OCI-LY3 (cell line): ENCODE measurements at regions not wholly inside any gene's neighbourhood (a gene's known extent, or its start where the extent isn't known, plus 50 kb on each side); places are given as distances from the start of the nearest gene placed in this dataset.

Experiments used
- H2AFZ ChIP-seq: fragments of 200-600, 300-600 bp; shearing (Covaris generic); 2 replicates; pipeline ENCODE4 v1.6.0; 2014; ENCODE audit warnings: antibody characterized with exemption, low read depth, low read length
- H3K27ac ChIP-seq: fragments of 200-600, 300-600 bp; sonication (generic); 2 replicates; pipeline ENCODE4 v1.5.1; 2014; ENCODE audit warnings: mild to moderate bottlenecking, low read length, moderate library complexity, mixed read lengths
- H3K27me3 ChIP-seq: fragments of 200-600, 300-600 bp; sonication (generic); 2 replicates; pipeline ENCODE4 v1.6.1; 2014; ENCODE audit warnings: low read depth, low read length, mixed read lengths
- H3K36me3 ChIP-seq: fragments of 200-600, 300-600 bp; sonication (generic); replicated peaks from 2 replicates; pipeline ENCODE3; 2014; ENCODE audit warnings: low read depth, low read length, mixed read lengths
- H3K4me1 ChIP-seq: fragments of 300-600, 200-600 bp; sonication (generic); 2 replicates; pipeline ENCODE4 v1.6.1; 2014; ENCODE audit warnings: low read length, mixed read lengths
- H3K4me2 ChIP-seq: fragments of 200-600, 300-600 bp; sonication (generic); 2 replicates; pipeline ENCODE4 v1.6.1; 2014; ENCODE audit warnings: low read length, mixed read lengths
- H3K4me3 ChIP-seq: fragments of 300-600, 200-600 bp; sonication (generic); 2 replicates; pipeline ENCODE4 v1.5.1; 2014; ENCODE audit warnings: antibody characterized with exemption, mild to moderate bottlenecking, low read length, moderate library complexity
- H3K79me2 ChIP-seq: fragments of 300-600, 200-600 bp; shearing (Covaris generic); 2 replicates; pipeline ENCODE4 v1.6.1; 2014; ENCODE audit warnings: mild to moderate bottlenecking, low read length, mixed read lengths
- H3K9ac ChIP-seq: fragments of 300-600, 200-600 bp; shearing (Covaris generic); 2 replicates; pipeline ENCODE4 v1.6.0; 2014; ENCODE audit warnings: mild to moderate bottlenecking, low read length, moderate library complexity
- H3K9me3 ChIP-seq: fragments of 200-600, 300-600 bp; shearing (Covaris generic); 2 replicates; pipeline ENCODE4 v1.6.1; 2014; ENCODE audit warnings: low read length, mixed read lengths; ENCODE audit not compliant: insufficient read depth
- H4K20me1 ChIP-seq: fragments of 200-600, 300-600 bp; sonication (generic); 2 replicates; pipeline ENCODE4 v1.6.1; 2016; ENCODE audit warnings: low read length, mixed read lengths; ENCODE audit not compliant: insufficient read depth
- CTCF ChIP-seq: fragments of 200-600, 300-600 bp; sonication (generic); IDR thresholded peaks from 2 replicates; pipeline ENCODE4 v1.5.1; 2014; ENCODE audit warnings: antibody characterized with exemption, low read length, low read depth
- EZH2phosphoT487 ChIP-seq: fragments of 200-600 bp; shearing (Covaris generic); IDR thresholded peaks from 2 replicates; pipeline ENCODE4 v1.6.1; 2018; ENCODE audit warnings: antibody characterized with exemption, mixed run types, low read depth

- H3K4me3 ChIP-seq, result no peak overlapping the region
- no peaks in the 10 kb centered on the region for H3K4me1 ChIP-seq
- no peak overlapping the region for H3K9ac ChIP-seq
- no peaks in the 10 kb centered on the region for H3K27me3 ChIP-seq
- H3K9me3 ChIP-seq, result no peaks in the 10 kb centered on the region
- no peaks in the 10 kb centered on the region for H4K20me1 ChIP-seq
- no peak overlapping the region for H3K27ac ChIP-seq
- H3K36me3 ChIP-seq, result no peaks in the 10 kb centered on the region
- H3K79me2 ChIP-seq, result no peaks in the 10 kb centered on the region
- no peak overlapping the region for H3K4me2 ChIP-seq
- no peak overlapping the region for H2AFZ ChIP-seq
- TF ChIP-seq EZH2phosphoT487 (no peak), CTCF (no peak)
These were observed 62.6 kb upstream of the ACSL4 start for GRCh38 chrX:109795682-109796081.

- Histone ChIP-seq H3K27me3 (no peaks in the 10 kb centered on the region), H3K4me1 (no peaks in the 10 kb centered on the region), H3K4me2 (no peak overlapping the region)
These were observed 64.4 kb upstream of the ACSL4 start for GRCh38 chrX:109797311-109797975.

GRCh38 chrX:109812236-109812635 lies 79.2 kb upstream of the ACSL4 start:
- H3K27ac ChIP-seq, result no peak overlapping the region
- no peaks in the 10 kb centered on the region for H3K36me3 ChIP-seq
- H3K27me3 ChIP-seq, result peaks cover 13% of the 10 kb centered on the region
- H3K4me2 ChIP-seq, result no peak overlapping the region
- no peak overlapping the region for H2AFZ ChIP-seq
- no peaks in the 10 kb centered on the region for H4K20me1 ChIP-seq
- H3K79me2 ChIP-seq, result no peaks in the 10 kb centered on the region
- TF ChIP-seq EZH2phosphoT487 (no peak), CTCF (no peak)
- no peaks in the 10 kb centered on the region for H3K4me1 ChIP-seq
- no peaks in the 10 kb centered on the region for H3K9me3 ChIP-seq
- no peak overlapping the region for H3K4me3 ChIP-seq
- H3K9ac ChIP-seq, result no peak overlapping the region

More at GRCh38 chrX:109797311-109797975, 64.4 kb upstream of the ACSL4 start:
- TF ChIP-seq EZH2phosphoT487 (no peak), CTCF (no peak)
- Histone ChIP-seq H3K36me3 (no peaks in the 10 kb centered on the region), H4K20me1 (no peaks in the 10 kb centered on the region), H3K9ac (no peak overlapping the region), H3K27ac (no peak overlapping the region), H3K9me3 (no peaks in the 10 kb centered on the region), H3K4me3 (no peak overlapping the region), H2AFZ (no peak overlapping the region), H3K79me2 (no peaks in the 10 kb centered on the region)

- Histone ChIP-seq H3K9me3 (no peaks in the 10 kb centered on the region), H3K4me1 (no peaks in the 10 kb centered on the region), H3K4me3 (no peak overlapping the region), H3K27me3 (peaks cover 13% of the 10 kb centered on the region), H4K20me1 (no peaks in the 10 kb centered on the region), H3K79me2 (no peaks in the 10 kb centered on the region), H3K36me3 (no peaks in the 10 kb centered on the region), H3K9ac (no peak overlapping the region), H3K4me2 (no peak overlapping the region), H3K27ac (no peak overlapping the region), H2AFZ (no peak overlapping the region)
- no peak for TF ChIP-seq EZH2phosphoT487
- no peak for TF ChIP-seq CTCF
These were observed 80.2 kb upstream of the ACSL4 start for GRCh38 chrX:109813236-109813635.
